ENCODE measurements at regions not wholly inside any gene's neighbourhood (a gene's known extent, or its start where the extent isn't known, plus 50 kb on each side); places are given as distances from the start of the nearest gene placed in this dataset.

DNA sequence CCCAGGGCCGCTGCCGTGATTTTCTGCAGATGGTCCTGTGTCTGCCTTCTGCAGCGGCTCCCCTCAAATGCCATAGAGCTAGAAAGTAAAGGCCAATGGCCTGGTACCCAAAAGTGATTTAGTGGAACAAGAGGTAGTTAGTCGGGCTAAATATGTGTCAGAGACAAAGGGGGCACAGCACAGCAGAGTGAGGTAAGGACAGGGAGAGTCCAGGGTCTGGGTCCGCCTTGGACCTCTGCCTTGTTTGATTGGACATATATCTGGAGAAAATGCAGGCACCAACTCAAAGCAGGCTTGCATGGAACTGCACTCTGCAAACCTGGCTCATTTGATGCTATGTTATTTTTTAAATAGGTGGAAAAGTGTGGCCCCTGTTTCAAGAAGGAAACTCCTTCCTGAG, 249.6 kb upstream of the B3GAT1 start:
- no peaks in the 10 kb centered on the region for H3K4me1 ChIP-seq
- no peaks in the 10 kb centered on the region for H3K27me3 ChIP-seq
- WGBS = 86% methylated on average over 5 of the region's 5 CpGs
- H3K36me3 ChIP-seq = no peaks in the 10 kb centered on the region
- no peaks in the 10 kb centered on the region for H3K9me3 ChIP-seq
- intact Hi-C loops (cut with DNase I) = no loop called here
- no peak overlapping the region for H3K27ac ChIP-seq (replicated peaks in 1 of 4)
- DNase-seq (ENCODE audit: extremely low spot score) = peak; percentile 64
- H3K4me3 ChIP-seq = no peak overlapping the region
- no peak for TF ChIP-seq EP300 (IDR thresholded peaks at IDR 0.05)

GRCh38 chr11:134660416-134660815, 248.4 kb upstream of the B3GAT1 start:
- H3K4me1 ChIP-seq = no peaks in the 10 kb centered on the region
- peaks cover 0 to 3% (median 0%) of the 10 kb centered on the region in 4 donors for H3K27me3 ChIP-seq
- peak; percentile 55 for DNase-seq (ENCODE audit: extremely low spot score)
- no peaks in the 10 kb centered on the region for H3K36me3 ChIP-seq
- no peak overlapping the region for H3K4me3 ChIP-seq
- H3K27ac ChIP-seq (replicated peaks in 1 of 4) = no peak overlapping the region
- intact Hi-C loops (cut with DNase I) = no loop called here
- TF ChIP-seq, protein P1, sequence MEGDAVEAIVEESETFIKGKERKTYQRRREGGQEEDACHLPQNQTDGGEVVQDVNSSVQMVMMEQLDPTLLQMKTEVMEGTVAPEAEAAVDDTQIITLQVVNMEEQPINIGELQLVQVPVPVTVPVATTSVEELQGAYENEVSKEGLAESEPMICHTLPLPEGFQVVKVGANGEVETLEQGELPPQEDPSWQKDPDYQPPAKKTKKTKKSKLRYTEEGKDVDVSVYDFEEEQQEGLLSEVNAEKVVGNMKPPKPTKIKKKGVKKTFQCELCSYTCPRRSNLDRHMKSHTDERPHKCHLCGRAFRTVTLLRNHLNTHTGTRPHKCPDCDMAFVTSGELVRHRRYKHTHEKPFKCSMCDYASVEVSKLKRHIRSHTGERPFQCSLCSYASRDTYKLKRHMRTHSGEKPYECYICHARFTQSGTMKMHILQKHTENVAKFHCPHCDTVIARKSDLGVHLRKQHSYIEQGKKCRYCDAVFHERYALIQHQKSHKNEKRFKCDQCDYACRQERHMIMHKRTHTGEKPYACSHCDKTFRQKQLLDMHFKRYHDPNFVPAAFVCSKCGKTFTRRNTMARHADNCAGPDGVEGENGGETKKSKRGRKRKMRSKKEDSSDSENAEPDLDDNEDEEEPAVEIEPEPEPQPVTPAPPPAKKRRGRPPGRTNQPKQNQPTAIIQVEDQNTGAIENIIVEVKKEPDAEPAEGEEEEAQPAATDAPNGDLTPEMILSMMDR (IDR thresholded peaks at IDR 0.05) = no peak
- no peak for TF ChIP-seq EP300 (IDR thresholded peaks at IDR 0.05)
- TF ChIP-seq POLR2A (IDR thresholded peaks at IDR 0.05; ENCODE audit: low read depth) = no peak
- no peak for TF ChIP-seq POLR2AphosphoS5 (IDR thresholded peaks at IDR 0.05)
- WGBS = 90% methylated on average over 1 of the region's 1 CpG
- H3K9me3 ChIP-seq = no peaks in the 10 kb centered on the region

- 96% methylated on average over 8 of the region's 8 CpGs for WGBS
- Histone ChIP-seq H3K36me3 (no peaks in the 10 kb centered on the region), H3K27ac (replicated peaks in 1 of 4) (no peak overlapping the region), H3K4me3 (no peak overlapping the region), H3K4me1 (no peaks in the 10 kb centered on the region), H3K27me3 (peaks cover 0 to 7% (median 0%) of the 10 kb centered on the region in 4 donors), H3K9me3 (no peaks in the 10 kb centered on the region)
- intact Hi-C loops (cut with DNase I) = no loop called here
- peak; percentile 82 for DNase-seq (ENCODE audit: extremely low spot score)
- TF ChIP-seq POLR2A (IDR thresholded peaks at IDR 0.05; ENCODE audit: low read depth) (no peak), EP300 (IDR thresholded peaks at IDR 0.05) (no peak), POLR2AphosphoS5 (IDR thresholded peaks at IDR 0.05) (no peak)
- TF ChIP-seq, protein P1 (IDR thresholded peaks at IDR 0.05) = no peak
These were observed 247.8 kb upstream of the B3GAT1 start for GRCh38 chr11:134659882-134660281.

- peak; percentile 62 for DNase-seq (ENCODE audit: extremely low spot score)
- TF ChIP-seq POLR2A (IDR thresholded peaks at IDR 0.05; ENCODE audit: low read depth) (no peak), EP300 (IDR thresholded peaks at IDR 0.05) (no peak), POLR2AphosphoS5 (IDR thresholded peaks at IDR 0.05) (no peak)
- TF ChIP-seq, protein P1 (IDR thresholded peaks at IDR 0.05) = no peak
- peaks cover 0 to 7% (median 0%) of the 10 kb centered on the region in 4 donors for H3K27me3 ChIP-seq
- WGBS = 75% methylated on average over 4 of the region's 4 CpGs
- H3K4me1 ChIP-seq = no peaks in the 10 kb centered on the region
- no peak overlapping the region for H3K4me3 ChIP-seq
- H3K36me3 ChIP-seq = no peaks in the 10 kb centered on the region
- H3K27ac ChIP-seq (replicated peaks in 1 of 4) = no peak overlapping the region
- H3K9me3 ChIP-seq = no peaks in the 10 kb centered on the region
- intact Hi-C loops (cut with DNase I) = no loop called here
These were observed 246.6 kb upstream of the B3GAT1 start for GRCh38 chr11:134658481-134659225.

DNA sequence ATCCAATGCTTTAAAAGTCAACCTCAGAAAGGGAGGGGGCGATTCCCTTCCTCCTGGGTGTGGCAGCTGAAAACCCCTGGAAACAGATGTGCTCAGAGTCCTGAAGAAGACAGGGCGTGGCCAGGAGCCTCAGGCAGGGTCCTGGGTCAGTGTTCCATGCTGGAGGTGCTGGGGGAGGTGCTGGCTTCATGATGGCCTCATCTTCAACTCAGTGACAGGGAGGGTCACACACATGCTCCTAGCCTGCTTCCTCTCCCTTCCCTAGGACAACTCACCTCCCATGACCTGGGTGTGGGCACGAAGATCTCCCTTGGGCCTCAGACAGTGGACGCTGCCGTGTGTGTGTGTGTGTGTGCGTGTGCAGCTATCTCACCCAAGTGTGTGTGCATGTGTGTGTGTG, 245.6 kb upstream of the B3GAT1 start:
- DNase-seq (ENCODE audit: extremely low spot score) = peak; percentile 86
- no peak for TF ChIP-seq POLR2A (IDR thresholded peaks at IDR 0.05; ENCODE audit: low read depth)
- Histone ChIP-seq H3K27me3 (peaks cover 0 to 15% (median 0%) of the 10 kb centered on the region in 4 donors), H3K36me3 (no peaks in the 10 kb centered on the region), H3K4me1 (no peaks in the 10 kb centered on the region), H3K27ac (replicated peaks in 1 of 4) (no peak overlapping the region), H3K9me3 (no peaks in the 10 kb centered on the region), H3K4me3 (no peak overlapping the region)
- intact Hi-C loops (cut with DNase I) = no loop called here
- WGBS = 69% methylated on average over 6 of the region's 6 CpGs

Measured in esophagus muscularis mucosa (tissue), 4 donors.